ENCODE measurements at regions not wholly inside any gene's neighbourhood (a gene's known extent, or its start where the extent isn't known, plus 50 kb on each side); places are given as distances from the start of the nearest gene placed in this dataset.

GRCh38 chr16:87233928-87234327 is 83.3 kb downstream of the C16orf95 start:
- no peaks in the 10 kb centered on the region for H3K36me3 ChIP-seq
- H3K4me1 ChIP-seq: no peaks in the 10 kb centered on the region
- no peak overlapping the region for H3K27ac ChIP-seq
- H3K9me3 ChIP-seq: peaks cover 0 to 4% of the 10 kb centered on the region in 2 donors
- DNase-seq (ENCODE audit: low spot score): no peak
- no peak overlapping the region for H3K4me3 ChIP-seq
- no peak for TF ChIP-seq CTCF (IDR thresholded peaks at IDR 0.05)
- no peaks in the 10 kb centered on the region for H3K27me3 ChIP-seq

- peaks cover 0 to 4% of the 10 kb centered on the region in 2 donors for H3K9me3 ChIP-seq
- H3K4me3 ChIP-seq: no peak overlapping the region
- no peaks in the 10 kb centered on the region for H3K27me3 ChIP-seq
- no peak for TF ChIP-seq CTCF (IDR thresholded peaks at IDR 0.05)
- H3K27ac ChIP-seq: no peak overlapping the region
- no peaks in the 10 kb centered on the region for H3K36me3 ChIP-seq
- no peak for DNase-seq (ENCODE audit: low spot score)
- no peaks in the 10 kb centered on the region for H3K4me1 ChIP-seq
Observed at GRCh38 chr16:87234601-87235000, 82.6 kb downstream of the C16orf95 start.

GRCh38 chr16:87235810-87236515 is 81.2 kb downstream of the C16orf95 start:
- Histone ChIP-seq H3K9me3 (peaks cover 0 to 4% of the 10 kb centered on the region in 2 donors), H3K4me1 (no peaks in the 10 kb centered on the region), H3K4me3 (no peak overlapping the region), H3K27ac (no peak overlapping the region), H3K36me3 (no peaks in the 10 kb centered on the region), H3K27me3 (no peaks in the 10 kb centered on the region)
- TF ChIP-seq CTCF (IDR thresholded peaks at IDR 0.05): no peak
- DNase-seq (ENCODE audit: low spot score): no peak

- no peak for TF ChIP-seq CTCF (IDR thresholded peaks at IDR 0.05)
- no peaks in the 10 kb centered on the region for H3K27me3 ChIP-seq
- H3K4me1 ChIP-seq: no peaks in the 10 kb centered on the region
- H3K9me3 ChIP-seq: peaks cover 0 to 4% of the 10 kb centered on the region in 2 donors
- no peak overlapping the region for H3K4me3 ChIP-seq
- H3K36me3 ChIP-seq: no peaks in the 10 kb centered on the region
- no peak overlapping the region for H3K27ac ChIP-seq
- no peak for DNase-seq (ENCODE audit: low spot score)
Observed at GRCh38 chr16:87236516-87237115, 80.6 kb downstream of the C16orf95 start.

GRCh38 chr16:87238361-87238715 is 78.9 kb downstream of the C16orf95 start:
- no peak overlapping the region for H3K27ac ChIP-seq
- no peaks in the 10 kb centered on the region for H3K4me1 ChIP-seq
- DNase-seq (ENCODE audit: low spot score): no peak
- H3K9me3 ChIP-seq: no peaks in the 10 kb centered on the region
- no peaks in the 10 kb centered on the region for H3K36me3 ChIP-seq
- H3K4me3 ChIP-seq: no peak overlapping the region
- TF ChIP-seq CTCF (IDR thresholded peaks at IDR 0.05): no peak
- no peaks in the 10 kb centered on the region for H3K27me3 ChIP-seq

- H3K9me3 ChIP-seq: no peaks in the 10 kb centered on the region
- no peaks in the 10 kb centered on the region for H3K27me3 ChIP-seq
- no peak overlapping the region for H3K27ac ChIP-seq
- no peak for TF ChIP-seq CTCF (IDR thresholded peaks at IDR 0.05)
- no peaks in the 10 kb centered on the region for H3K36me3 ChIP-seq
- DNase-seq (ENCODE audit: low spot score): no peak
- no peak overlapping the region for H3K4me3 ChIP-seq
- H3K4me1 ChIP-seq: no peaks in the 10 kb centered on the region
Observed at GRCh38 chr16:87239545-87239944, 77.6 kb downstream of the C16orf95 start.
